GM23338 (cell line): ENCODE measurements at regions not wholly inside any gene's neighbourhood (a gene's known extent, or its start where the extent isn't known, plus 50 kb on each side); places are given as distances from the start of the nearest gene placed in this dataset.

ENCODE experiments used
- ATAC-seq: fragments of 200-7000 bp; cut with Tn5 transposase; 3 replicates; pipeline ENCODE4 v1.9.1; 2020
- DNase-seq: peaks from one replicate; pipeline ENCODE4 v3.0.0-alpha.2; 2015; ENCODE audit warnings: low spot score
- H2AFZ ChIP-seq: fragments of 200-600 bp; sonication (generic); 2 replicates; pipeline ENCODE4 v1.8.0; 2016; ENCODE audit warnings: antibody characterized with exemption, mild to moderate bottlenecking, moderate library complexity
- H3F3A ChIP-seq: fragments of 200-600 bp; sonication (generic); replicated peaks from 2 replicates; pipeline ENCODE4 v1.8.0; 2017; ENCODE audit warnings: antibody characterized with exemption, mixed run types, low read depth
- H3K27ac ChIP-seq: fragments of 200-600 bp; sonication (generic); 2 replicates; pipeline ENCODE4 v1.6.1; 2016; ENCODE audit warnings: low read depth
- H3K27me3 ChIP-seq: fragments of 200-600 bp; sonication (generic); 2 replicates; pipeline ENCODE4 v1.8.0; 2016; ENCODE audit warnings: mild to moderate bottlenecking, mixed run types, moderate library complexity; ENCODE audit not compliant: insufficient read depth
- H3K36me3 ChIP-seq: fragments of 200-600 bp; sonication (generic); 2 replicates; pipeline ENCODE4 v1.8.0; 2016; ENCODE audit warnings: mild to moderate bottlenecking; ENCODE audit not compliant: insufficient read depth
- H3K4me1 ChIP-seq: fragments of 200-600 bp; sonication (generic); 2 replicates; pipeline ENCODE4 v1.8.0; 2016; ENCODE audit warnings: mild to moderate bottlenecking, moderate library complexity; ENCODE audit not compliant: insufficient read depth
- H3K4me2 ChIP-seq: fragments of 200-600 bp; sonication (generic); 2 replicates; pipeline ENCODE4 v1.7.1; 2017; ENCODE audit warnings: mixed run types
- H3K4me3 ChIP-seq: fragments of 200-600 bp; sonication (generic); 2 replicates; pipeline ENCODE4 v1.6.1; 2016; ENCODE audit warnings: mixed run types
- H3K79me2 ChIP-seq: fragments of 200-600 bp; sonication (generic); replicated peaks from 2 replicates; pipeline ENCODE4 v1.8.0; 2017; ENCODE audit warnings: mild to moderate bottlenecking; ENCODE audit not compliant: insufficient read depth
- H3K9me2 ChIP-seq: fragments of 200-600 bp; sonication (generic); 2 replicates; pipeline ENCODE4 v1.8.0; 2017; ENCODE audit not compliant: insufficient read depth
- H4K20me1 ChIP-seq: fragments of 200-600 bp; sonication (generic); replicated peaks from 2 replicates; pipeline ENCODE4 v1.8.0; 2017; ENCODE audit warnings: mild to moderate bottlenecking; ENCODE audit not compliant: insufficient read depth
- H3K27ac Mint-ChIP-seq: 2 replicates; pipeline ENCODE4 v1.8.0; 2020; ENCODE audit warnings: inconsistent platforms, mild to moderate bottlenecking, moderate library complexity, mixed read lengths
- H3K27me3 Mint-ChIP-seq: 3 replicates; pipeline ENCODE4 v1.8.0; 2022; ENCODE audit warnings: low read depth, mild to moderate bottlenecking, moderate library complexity, mixed read lengths, inconsistent platforms; ENCODE audit not compliant: insufficient read depth, poor library complexity
- H3K36me3 Mint-ChIP-seq: 3 replicates; pipeline ENCODE4 v1.8.0; 2021; ENCODE audit warnings: low read depth, mild to moderate bottlenecking, inconsistent platforms, moderate library complexity, mixed read lengths
- H3K4me1 Mint-ChIP-seq: 3 replicates; pipeline ENCODE4 v1.8.0; 2020; ENCODE audit warnings: mild to moderate bottlenecking, inconsistent platforms, mixed read lengths
- H3K4me3 Mint-ChIP-seq: 3 replicates; pipeline ENCODE4 v1.8.0; 2021; ENCODE audit warnings: moderate library complexity, mild to moderate bottlenecking, inconsistent platforms, mixed read lengths
- H3K9me3 Mint-ChIP-seq: 3 replicates; pipeline ENCODE4 v1.8.0; 2020; ENCODE audit warnings: moderate library complexity, mild to moderate bottlenecking, inconsistent platforms, mixed read lengths
- EZH2 ChIP-seq: fragments of 200-600 bp; sonication (generic); IDR thresholded peaks from one replicate; pipeline ENCODE4 v1.8.0; 2017; ENCODE audit warnings: antibody characterized with exemption, mild to moderate bottlenecking, low read depth; ENCODE audit not compliant: unreplicated experiment
- EZH2phosphoT487 ChIP-seq: fragments of 200-600 bp; sonication (generic); IDR thresholded peaks from one replicate; pipeline ENCODE4 v1.8.1; 2018; ENCODE audit warnings: antibody characterized with exemption; ENCODE audit not compliant: unreplicated experiment
- JUNB ChIP-seq: IDR thresholded peaks from one replicate; pipeline ENCODE4 v1.6.1; 2016; ENCODE audit warnings: antibody characterized with exemption; ENCODE audit not compliant: unreplicated experiment
- REST ChIP-seq: IDR thresholded peaks from one replicate; pipeline ENCODE4 v1.6.1; 2018; ENCODE audit warnings: antibody characterized with exemption; ENCODE audit not compliant: unreplicated experiment
- ZNF114 ChIP-seq: fragments of 250-450 bp; sonication (Bioruptor Pico); IDR thresholded peaks from 2 replicates; pipeline ENCODE4 v1.5.0; 2020; ENCODE audit warnings: mild to moderate bottlenecking, moderate library complexity
- ZNF331 ChIP-seq: fragments of 250-450 bp; sonication (Bioruptor Pico); IDR thresholded peaks from 2 replicates; pipeline ENCODE4 v1.5.0; 2020; ENCODE audit warnings: low read depth, mild to moderate bottlenecking, moderate library complexity
- TF ChIP-seq, protein P1 (sequence below): fragments of 250-450 bp; sonication (Bioruptor Pico); IDR thresholded peaks from 2 replicates; pipeline ENCODE4 v1.5.0; 2020; ENCODE audit warnings: mild to moderate bottlenecking, moderate library complexity

- TF ChIP-seq, protein P1, sequence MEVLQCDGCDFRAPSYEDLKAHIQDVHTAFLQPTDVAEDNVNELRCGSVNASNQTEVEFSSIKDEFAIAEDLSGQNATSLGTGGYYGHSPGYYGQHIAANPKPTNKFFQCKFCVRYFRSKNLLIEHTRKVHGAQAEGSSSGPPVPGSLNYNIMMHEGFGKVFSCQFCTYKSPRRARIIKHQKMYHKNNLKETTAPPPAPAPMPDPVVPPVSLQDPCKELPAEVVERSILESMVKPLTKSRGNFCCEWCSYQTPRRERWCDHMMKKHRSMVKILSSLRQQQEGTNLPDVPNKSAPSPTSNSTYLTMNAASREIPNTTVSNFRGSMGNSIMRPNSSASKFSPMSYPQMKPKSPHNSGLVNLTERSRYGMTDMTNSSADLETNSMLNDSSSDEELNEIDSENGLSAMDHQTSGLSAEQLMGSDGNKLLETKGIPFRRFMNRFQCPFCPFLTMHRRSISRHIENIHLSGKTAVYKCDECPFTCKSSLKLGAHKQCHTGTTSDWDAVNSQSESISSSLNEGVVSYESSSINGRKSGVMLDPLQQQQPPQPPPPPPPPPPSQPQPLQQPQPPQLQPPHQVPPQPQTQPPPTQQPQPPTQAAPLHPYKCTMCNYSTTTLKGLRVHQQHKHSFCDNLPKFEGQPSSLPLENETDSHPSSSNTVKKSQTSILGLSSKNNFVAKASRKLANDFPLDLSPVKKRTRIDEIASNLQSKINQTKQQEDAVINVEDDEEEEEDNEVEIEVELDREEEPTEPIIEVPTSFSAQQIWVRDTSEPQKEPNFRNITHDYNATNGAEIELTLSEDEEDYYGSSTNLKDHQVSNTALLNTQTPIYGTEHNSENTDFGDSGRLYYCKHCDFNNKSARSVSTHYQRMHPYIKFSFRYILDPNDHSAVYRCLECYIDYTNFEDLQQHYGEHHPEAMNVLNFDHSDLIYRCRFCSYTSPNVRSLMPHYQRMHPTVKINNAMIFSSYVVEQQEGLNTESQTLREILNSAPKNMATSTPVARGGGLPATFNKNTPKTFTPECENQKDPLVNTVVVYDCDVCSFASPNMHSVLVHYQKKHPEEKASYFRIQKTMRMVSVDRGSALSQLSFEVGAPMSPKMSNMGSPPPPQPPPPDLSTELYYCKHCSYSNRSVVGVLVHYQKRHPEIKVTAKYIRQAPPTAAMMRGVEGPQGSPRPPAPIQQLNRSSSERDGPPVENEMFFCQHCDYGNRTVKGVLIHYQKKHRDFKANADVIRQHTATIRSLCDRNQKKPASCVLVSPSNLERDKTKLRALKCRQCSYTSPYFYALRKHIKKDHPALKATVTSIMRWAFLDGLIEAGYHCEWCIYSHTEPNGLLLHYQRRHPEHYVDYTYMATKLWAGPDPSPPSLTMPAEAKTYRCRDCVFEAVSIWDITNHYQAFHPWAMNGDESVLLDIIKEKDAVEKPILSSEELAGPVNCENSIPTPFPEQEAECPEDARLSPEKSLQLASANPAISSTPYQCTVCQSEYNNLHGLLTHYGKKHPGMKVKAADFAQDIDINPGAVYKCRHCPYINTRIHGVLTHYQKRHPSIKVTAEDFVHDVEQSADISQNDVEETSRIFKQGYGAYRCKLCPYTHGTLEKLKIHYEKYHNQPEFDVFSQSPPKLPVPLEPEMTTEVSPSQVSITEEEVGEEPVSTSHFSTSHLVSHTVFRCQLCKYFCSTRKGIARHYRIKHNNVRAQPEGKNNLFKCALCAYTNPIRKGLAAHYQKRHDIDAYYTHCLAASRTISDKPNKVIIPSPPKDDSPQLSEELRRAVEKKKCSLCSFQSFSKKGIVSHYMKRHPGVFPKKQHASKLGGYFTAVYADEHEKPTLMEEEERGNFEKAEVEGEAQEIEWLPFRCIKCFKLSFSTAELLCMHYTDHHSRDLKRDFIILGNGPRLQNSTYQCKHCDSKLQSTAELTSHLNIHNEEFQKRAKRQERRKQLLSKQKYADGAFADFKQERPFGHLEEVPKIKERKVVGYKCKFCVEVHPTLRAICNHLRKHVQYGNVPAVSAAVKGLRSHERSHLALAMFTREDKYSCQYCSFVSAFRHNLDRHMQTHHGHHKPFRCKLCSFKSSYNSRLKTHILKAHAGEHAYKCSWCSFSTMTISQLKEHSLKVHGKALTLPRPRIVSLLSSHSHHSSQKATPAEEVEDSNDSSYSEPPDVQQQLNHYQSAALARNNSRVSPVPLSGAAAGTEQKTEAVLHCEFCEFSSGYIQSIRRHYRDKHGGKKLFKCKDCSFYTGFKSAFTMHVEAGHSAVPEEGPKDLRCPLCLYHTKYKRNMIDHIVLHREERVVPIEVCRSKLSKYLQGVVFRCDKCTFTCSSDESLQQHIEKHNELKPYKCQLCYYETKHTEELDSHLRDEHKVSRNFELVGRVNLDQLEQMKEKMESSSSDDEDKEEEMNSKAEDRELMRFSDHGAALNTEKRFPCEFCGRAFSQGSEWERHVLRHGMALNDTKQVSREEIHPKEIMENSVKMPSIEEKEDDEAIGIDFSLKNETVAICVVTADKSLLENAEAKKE (CRISPR knock-in tag) = no peak
- TF ChIP-seq EZH2phosphoT487 (no peak), JUNB (no peak), ZNF114 (CRISPR knock-in tag) (no peak)
Measured at GRCh38 chr6:53433951-53434285, 85.2 kb upstream of the ELOVL5 start (continued).

GRCh38 chr6:53433261-53433950 is 84.7 kb upstream of the ELOVL5 start:
- Histone ChIP-seq H3K36me3 (no peaks in the 10 kb centered on the region), H3K4me3 (no peak overlapping the region), H3K4me2 (no peak overlapping the region), H3K79me2 (no peaks in the 10 kb centered on the region), H3F3A (no peaks in the 10 kb centered on the region), H3K27me3 (no peaks in the 10 kb centered on the region), H3K27ac (no peak overlapping the region), H3K4me1 (no peaks in the 10 kb centered on the region), H3K9me2 (no peaks in the 10 kb centered on the region), H4K20me1 (no peaks in the 10 kb centered on the region; the same call in 1 of the 2 replicates), H2AFZ (no peak overlapping the region)
- H3K4me1 Mint-ChIP-seq = no peaks in the 10 kb centered on the region
- no peaks in the 10 kb centered on the region for H3K27me3 Mint-ChIP-seq
- H3K36me3 Mint-ChIP-seq = no peaks in the 10 kb centered on the region
- ATAC-seq = no peak
- no peak overlapping the region for H3K4me3 Mint-ChIP-seq
- H3K9me3 Mint-ChIP-seq = no peaks in the 10 kb centered on the region
- no peak overlapping the region for H3K27ac Mint-ChIP-seq
- no peak for DNase-seq
- no peak for TF ChIP-seq REST
- TF ChIP-seq ZNF331 = no peak
- TF ChIP-seq EZH2 = no peak
